ENCODE measurements at regions not wholly inside any gene's neighbourhood (a gene's known extent, or its start where the extent isn't known, plus 50 kb on each side); places are given as distances from the start of the nearest gene placed in this dataset.

- no peak for FAIRE-seq
- DNase-seq (ENCODE audit: low spot score): no peak
Observed at GRCh38 chr5:21694567-21694966, 1158.6 kb downstream of the CDH12 start.

GRCh38 chr5:21693591-21693990, 1159.6 kb downstream of the CDH12 start:
- no peak for FAIRE-seq
- DNase-seq (ENCODE audit: low spot score): no peak

GRCh38 chr5:21689587-21689986, 1163.6 kb downstream of the CDH12 start:
- DNase-seq (ENCODE audit: low spot score): no peak

GRCh38 chr5:21688655-21689054, 1164.5 kb downstream of the CDH12 start:
- DNase-seq (ENCODE audit: low spot score) (no peak), FAIRE-seq (no peak)

More at GRCh38 chr5:21689587-21689986, 1163.6 kb downstream of the CDH12 start:
- no peak for FAIRE-seq

GRCh38 chr5:21687621-21688020, 1165.5 kb downstream of the CDH12 start:
- no peak for FAIRE-seq

GRCh38 chr5:21686706-21687105, 1166.4 kb downstream of the CDH12 start:
- DNase-seq (ENCODE audit: low spot score) (no peak), FAIRE-seq (no peak)

More at GRCh38 chr5:21687621-21688020, 1165.5 kb downstream of the CDH12 start:
- DNase-seq (ENCODE audit: low spot score): no peak

- no peak for FAIRE-seq
- DNase-seq (ENCODE audit: low spot score): no peak
Observed at GRCh38 chr5:21685522-21685921, 1167.6 kb downstream of the CDH12 start.

GRCh38 chr5:21684992-21685391, 1168.2 kb downstream of the CDH12 start:
- FAIRE-seq (no peak), DNase-seq (ENCODE audit: low spot score) (no peak)

- no peak for FAIRE-seq
- DNase-seq (ENCODE audit: low spot score): no peak
Observed at GRCh38 chr5:21681911-21682310, 1171.2 kb downstream of the CDH12 start.

- FAIRE-seq (no peak), DNase-seq (ENCODE audit: low spot score) (no peak)
Observed at GRCh38 chr5:21680641-21681040, 1172.5 kb downstream of the CDH12 start.

GRCh38 chr5:21680196-21680595, 1172.9 kb downstream of the CDH12 start:
- FAIRE-seq (peak; percentile 98), DNase-seq (ENCODE audit: low spot score) (peak; percentile 67)

- no peak for FAIRE-seq
Observed at GRCh38 chr5:21678526-21678925, 1174.6 kb downstream of the CDH12 start.

GRCh38 chr5:21672911-21673310, 1180.2 kb downstream of the CDH12 start:
- FAIRE-seq (peak; percentile 40), DNase-seq (ENCODE audit: low spot score) (no peak)

More at GRCh38 chr5:21678526-21678925, 1174.6 kb downstream of the CDH12 start:
- DNase-seq (ENCODE audit: low spot score): no peak

GRCh38 chr5:21672360-21672759, 1180.8 kb downstream of the CDH12 start:
- no peak for DNase-seq (ENCODE audit: low spot score)
- FAIRE-seq: no peak

GRCh38 chr5:21665524-21665923, 1187.6 kb downstream of the CDH12 start:
- DNase-seq (ENCODE audit: low spot score): no peak
- FAIRE-seq: no peak

GRCh38 chr5:21663082-21663481, 1190.1 kb downstream of the CDH12 start:
- no peak for DNase-seq (ENCODE audit: low spot score)
- no peak for FAIRE-seq

GRCh38 chr5:21661184-21661583, 1192.0 kb downstream of the CDH12 start:
- DNase-seq (ENCODE audit: low spot score): no peak
- no peak for FAIRE-seq

- DNase-seq (ENCODE audit: low spot score) (no peak), FAIRE-seq (no peak)
Observed at GRCh38 chr5:21654556-21654955, 1198.6 kb downstream of the CDH12 start.

GRCh38 chr5:21649969-21650368, 1203.2 kb downstream of the CDH12 start:
- FAIRE-seq (no peak), DNase-seq (ENCODE audit: low spot score) (no peak)

GRCh38 chr5:21646469-21646868, 1206.7 kb downstream of the CDH12 start:
- no peak for FAIRE-seq

GRCh38 chr5:21644032-21644431, 1209.1 kb downstream of the CDH12 start:
- FAIRE-seq: peak; percentile 44
- no peak for DNase-seq (ENCODE audit: low spot score)

More at GRCh38 chr5:21646469-21646868, 1206.7 kb downstream of the CDH12 start:
- DNase-seq (ENCODE audit: low spot score): no peak

- FAIRE-seq: no peak
- DNase-seq (ENCODE audit: low spot score): no peak
Observed at GRCh38 chr5:21642312-21642711, 1210.8 kb downstream of the CDH12 start.

- DNase-seq (ENCODE audit: low spot score): no peak
- FAIRE-seq: no peak
Observed at GRCh38 chr5:21623831-21624230, 1229.3 kb downstream of the CDH12 start.

GRCh38 chr5:21615195-21615765, 1237.9 kb downstream of the CDH12 start:
- FAIRE-seq: no peak
- no peak for DNase-seq (ENCODE audit: low spot score)
